Hematopoietic multipotent progenitor cell treated with erythropoietin and hydrocortisone succinate and interleukin-3 and kit ligand, for 4 days (in vitro differentiated cells): ENCODE measurements at regions not wholly inside any gene's neighbourhood (a gene's known extent, or its start where the extent isn't known, plus 50 kb on each side); places are given as distances from the start of the nearest gene placed in this dataset.
A peak's percentile ranks its signal among the peaks of the same experiment; 100 is the strongest.

Experiments
- DNase-seq: peaks from one replicate; pipeline ENCODE4 v3.0.0-alpha.2; 2015

DNA sequence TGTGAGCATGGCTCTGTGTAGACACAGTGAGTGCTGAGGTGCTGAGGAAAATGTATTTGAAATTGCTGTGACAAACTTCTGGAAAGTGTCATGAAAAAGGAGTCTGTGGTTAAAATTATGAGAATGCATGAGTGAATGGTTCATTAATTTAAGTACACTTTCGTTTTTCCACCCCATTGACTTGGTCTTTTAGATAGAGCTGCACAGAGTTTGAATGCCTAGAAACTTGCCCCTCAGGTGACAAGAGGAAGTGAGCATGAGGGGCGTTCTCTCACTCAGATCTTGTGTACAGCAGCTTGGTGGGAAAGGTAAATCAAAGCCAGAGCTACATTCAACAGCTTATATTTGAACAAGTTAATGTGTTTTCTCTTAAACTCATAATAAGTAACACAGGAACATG lies 296.8 kb downstream of the WDR72 start:
- DNase-seq: no peak

DNA sequence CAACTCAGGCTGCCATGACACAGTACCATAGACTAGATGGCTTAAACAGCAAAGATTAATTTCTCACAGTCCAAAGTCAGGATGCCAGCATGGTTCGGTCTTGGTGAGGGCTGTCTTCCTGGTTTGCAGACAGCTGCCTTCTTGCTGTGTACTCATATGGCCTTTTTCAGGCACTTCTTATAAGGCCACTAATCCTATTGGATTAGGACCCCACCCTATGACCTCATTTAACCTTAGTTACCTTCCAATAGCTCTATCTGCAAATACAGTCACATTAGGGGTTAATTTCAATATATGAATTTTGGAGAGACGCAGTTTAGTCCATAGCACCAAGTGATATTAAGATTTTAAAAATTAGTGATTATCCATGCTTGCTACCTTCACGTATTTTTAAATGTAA lies 297.8 kb downstream of the WDR72 start:
- no peak for DNase-seq

DNA sequence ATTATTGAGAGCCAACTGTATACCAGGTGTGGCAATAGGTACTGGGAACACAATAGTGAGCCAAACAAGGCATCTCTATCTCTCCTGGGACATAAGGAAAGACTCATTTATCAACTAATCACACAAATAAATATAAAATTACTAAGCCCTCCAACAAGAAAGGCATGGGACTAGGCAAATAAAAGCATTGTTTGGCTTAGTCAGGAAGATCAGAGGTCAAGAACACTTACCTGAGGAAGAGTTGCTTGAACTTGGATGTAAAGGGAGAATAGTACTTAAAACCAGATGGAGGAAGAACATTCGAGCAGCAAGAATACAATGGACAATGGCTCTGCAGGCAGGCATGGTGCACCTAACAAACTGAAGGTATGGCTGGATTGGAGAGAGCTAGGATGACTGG lies 300.7 kb downstream of the WDR72 start:
- DNase-seq: no peak

- no peak for DNase-seq
These were observed 302.0 kb downstream of the WDR72 start for GRCh38 chr15:53457479-53457878.

DNA sequence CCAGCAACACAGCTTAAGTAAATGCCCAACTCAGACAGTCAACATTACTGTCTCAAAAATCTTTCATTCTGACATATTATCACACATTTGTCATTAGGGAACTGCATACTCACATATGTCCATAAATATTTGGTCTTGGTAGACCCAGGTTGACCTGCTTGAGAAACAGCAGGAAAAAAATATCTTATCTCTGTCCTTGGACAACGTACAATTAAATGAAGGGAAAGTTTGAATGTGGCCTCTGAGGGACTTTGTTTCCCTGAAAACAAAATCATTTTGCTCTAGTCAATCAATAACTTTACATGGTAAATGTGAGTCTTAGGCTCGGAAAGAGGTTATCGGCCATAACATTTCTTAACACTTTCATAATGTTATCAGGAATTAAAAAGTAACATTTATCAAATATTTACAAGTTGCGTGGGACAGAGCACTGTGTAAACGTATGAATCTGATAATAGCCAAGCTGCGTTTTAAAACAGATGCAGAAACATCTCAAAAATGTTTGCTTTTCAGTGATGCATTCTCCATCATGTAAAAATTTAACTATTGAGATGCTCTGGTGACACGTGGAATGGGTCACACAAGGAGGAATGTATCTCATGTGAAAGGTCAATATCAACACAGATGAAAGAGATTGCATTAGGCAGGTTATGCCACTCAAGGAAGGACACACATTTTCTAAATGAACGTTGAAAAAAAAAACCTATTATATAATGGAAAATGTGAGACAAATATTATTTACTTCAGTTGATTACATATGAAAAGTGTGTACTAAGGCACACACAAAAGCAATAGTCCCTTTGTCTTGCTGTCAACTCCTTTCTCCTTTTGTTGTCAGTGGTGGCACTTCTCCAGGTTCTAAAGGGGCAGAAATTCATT lies 304.4 kb downstream of the WDR72 start:
- DNase-seq: no peak

GRCh38 chr15:53454535-53454842 lies 305.0 kb downstream of the WDR72 start:
- no peak for DNase-seq

GRCh38 chr15:53453253-53454105 lies 306.0 kb downstream of the WDR72 start:
- DNase-seq: no peak

DNA sequence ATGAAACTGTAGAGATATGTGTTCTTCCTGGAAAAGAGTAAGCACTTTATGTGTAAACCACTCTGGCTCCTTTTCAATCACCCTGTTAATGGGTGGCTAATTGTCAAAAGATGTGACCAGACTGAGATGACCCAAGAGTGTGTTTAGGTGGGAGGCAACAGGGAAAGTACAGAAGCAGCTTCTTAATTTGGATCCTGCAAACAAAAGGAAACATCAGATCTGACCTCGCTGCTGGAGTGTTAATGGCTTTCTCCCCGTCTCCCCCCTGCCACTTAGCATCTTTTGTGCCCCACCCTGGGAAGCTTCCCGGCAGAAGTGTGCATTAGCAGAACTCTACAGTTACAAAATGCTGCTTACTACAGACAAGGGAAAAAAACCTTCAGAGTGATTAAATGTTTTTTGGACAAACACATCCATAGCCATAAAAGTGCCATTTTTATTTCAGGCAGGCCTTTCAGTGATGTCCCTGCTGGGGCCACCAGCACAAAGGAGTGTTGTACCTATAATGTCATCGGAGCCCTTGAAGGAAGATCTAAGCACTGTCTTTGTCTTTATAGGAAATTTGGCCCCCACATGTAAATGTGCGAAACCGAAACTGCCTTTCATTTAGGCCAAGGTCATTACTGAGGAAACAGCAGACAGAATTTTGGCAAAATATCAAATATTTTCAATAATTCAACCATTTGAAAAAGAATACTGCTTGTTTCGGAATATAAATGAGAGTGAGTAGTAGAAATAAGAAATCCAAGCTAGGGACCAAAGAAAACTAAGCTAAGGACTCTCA lies 311.0 kb downstream of the WDR72 start:
- peak; percentile 2 for DNase-seq

DNA sequence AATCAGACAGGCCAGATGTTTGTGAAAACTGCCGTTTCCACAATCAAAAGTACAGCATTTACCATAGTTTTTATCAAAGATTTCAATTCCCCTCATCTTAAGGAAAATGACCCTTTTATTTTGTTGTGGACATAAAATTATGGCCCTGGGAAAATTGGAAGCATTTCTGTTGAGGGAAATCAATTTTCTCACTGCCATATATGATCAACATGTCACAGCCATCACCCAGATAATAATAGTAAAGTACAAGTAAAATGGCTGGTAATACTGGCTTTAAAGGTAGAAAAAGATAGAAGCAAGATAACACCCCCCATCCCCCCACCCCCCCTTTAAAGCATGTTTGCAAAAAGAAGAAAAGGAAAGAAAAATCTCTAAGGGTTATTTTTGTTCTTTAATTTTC lies 311.7 kb downstream of the WDR72 start:
- no peak for DNase-seq

- no peak for DNase-seq
These were observed 312.3 kb downstream of the WDR72 start for GRCh38 chr15:53447053-53447574.

GRCh38 chr15:53446376-53446775 lies 313.1 kb downstream of the WDR72 start:
- no peak for DNase-seq

- DNase-seq: no peak
These were observed 313.9 kb downstream of the WDR72 start for GRCh38 chr15:53445531-53445930.

DNA sequence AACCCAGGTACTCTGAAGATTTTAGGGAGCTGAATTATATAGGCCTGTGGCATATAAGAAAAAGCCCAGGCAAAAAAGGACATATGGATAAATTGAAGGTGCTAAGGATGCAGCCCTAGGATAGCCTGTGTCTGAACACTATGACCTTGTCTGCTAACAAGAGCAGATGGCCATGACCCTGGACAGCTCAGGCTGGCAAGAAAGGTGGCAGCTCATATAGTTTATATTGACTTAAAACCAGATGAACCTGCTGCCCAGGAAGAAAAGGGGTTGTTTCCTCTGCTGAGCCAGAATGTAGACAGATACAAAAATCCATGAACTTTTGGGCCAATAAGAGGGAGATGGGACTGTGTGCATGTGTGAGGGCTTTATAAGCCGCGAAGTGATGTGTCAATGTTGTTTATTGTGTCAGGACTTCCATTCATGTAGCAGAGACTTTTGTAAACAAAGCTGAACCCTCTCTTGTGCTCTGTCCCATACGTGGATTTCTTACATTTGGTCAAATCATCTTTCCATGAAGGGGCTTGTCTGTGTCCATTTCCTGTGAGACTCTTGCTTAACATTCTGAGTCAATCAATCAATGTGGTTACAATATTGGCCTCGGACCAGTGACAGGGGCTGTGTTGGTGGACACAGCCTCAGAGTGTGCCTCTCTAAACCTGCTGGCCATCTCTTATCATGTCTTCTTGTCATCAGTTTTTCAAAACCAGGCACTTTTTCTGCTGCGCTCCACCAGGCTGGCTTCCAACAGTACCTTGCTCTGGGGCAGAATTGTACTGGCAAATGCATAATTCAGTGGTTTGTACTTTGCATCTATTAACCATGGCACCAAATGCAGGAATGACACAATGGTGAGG lies 321.2 kb downstream of the WDR72 start:
- DNase-seq: no peak

GRCh38 chr15:53437366-53437765 lies 322.1 kb downstream of the WDR72 start:
- DNase-seq: no peak

DNA sequence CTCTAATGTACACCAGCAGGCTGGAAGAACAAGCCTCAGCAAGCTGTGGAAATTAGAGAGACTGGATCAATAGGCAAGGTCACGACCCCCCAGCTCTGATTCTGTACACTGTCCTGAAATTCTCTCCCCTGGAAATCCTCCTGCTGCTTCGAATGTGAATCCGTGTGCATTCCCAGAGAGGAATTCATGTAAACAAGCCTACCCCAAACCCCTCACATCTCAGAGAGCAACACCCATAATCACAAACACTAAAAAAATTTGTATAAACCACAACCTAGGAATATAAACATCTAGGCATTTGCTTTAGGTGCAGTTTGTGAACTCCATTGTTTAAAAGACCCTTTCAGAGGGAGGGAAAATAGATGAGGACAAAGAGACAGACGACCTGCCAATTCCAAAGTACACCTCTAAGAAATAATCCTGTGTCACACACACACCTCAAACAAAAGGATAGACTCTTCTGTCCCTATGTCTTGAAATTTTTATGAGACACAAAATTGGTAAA lies 325.2 kb downstream of the WDR72 start:
- no peak for DNase-seq

- no peak for DNase-seq
These were observed 343.1 kb downstream of the WDR72 start for GRCh38 chr15:53416219-53416940.

DNA sequence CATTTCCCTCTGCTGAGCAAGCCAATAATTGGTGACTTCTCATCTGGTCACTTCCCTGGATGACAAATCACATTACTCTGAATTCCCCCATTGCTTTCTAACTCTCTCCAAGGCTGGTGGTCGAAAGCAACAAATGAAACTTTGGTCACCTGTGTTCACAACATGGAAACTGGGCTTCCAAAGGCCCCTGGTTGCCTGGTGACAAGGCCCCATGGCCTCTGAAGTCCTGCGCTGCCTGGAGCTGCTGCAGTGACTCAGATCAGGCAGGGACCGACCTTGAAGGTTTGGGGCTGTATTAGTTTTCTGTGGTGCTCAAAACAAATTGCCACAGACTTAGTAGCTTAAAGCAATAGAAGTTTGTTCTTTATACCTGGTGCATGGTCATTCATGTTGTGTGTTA lies 345.3 kb downstream of the WDR72 start:
- no peak for DNase-seq

GRCh38 chr15:53412542-53412941 lies 346.9 kb downstream of the WDR72 start:
- DNase-seq: no peak

GRCh38 chr15:53404930-53405493 lies 354.5 kb downstream of the WDR72 start:
- no peak for DNase-seq

- no peak for DNase-seq
These were observed 358.0 kb downstream of the WDR72 start for GRCh38 chr15:53401503-53401902.

- DNase-seq: no peak
These were observed 358.5 kb downstream of the WDR72 start for GRCh38 chr15:53400986-53401385.
